ENCODE measurements at regions not wholly inside any gene's neighbourhood (a gene's known extent, or its start where the extent isn't known, plus 50 kb on each side); places are given as distances from the start of the nearest gene placed in this dataset.

DNA sequence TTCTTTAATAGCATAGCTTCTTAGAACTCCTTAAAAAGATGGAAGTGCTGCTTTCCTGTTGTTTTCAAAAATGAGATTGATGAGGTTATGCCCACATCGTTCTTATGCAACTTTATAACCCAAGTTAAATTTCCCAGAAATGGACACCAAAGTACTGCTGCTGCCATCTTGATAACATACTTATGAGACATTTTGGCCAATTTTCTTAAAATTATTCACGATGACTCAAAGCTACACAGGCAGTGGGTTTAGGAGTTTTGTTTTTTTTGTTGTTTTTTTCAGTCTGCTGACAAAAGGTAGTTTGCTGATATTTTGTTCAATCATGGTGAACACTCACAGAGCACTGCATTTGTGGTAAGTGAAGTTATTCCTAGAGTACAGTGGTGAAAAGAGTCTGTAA, 54.9 kb upstream of the RFC3 start:
- DNase-seq, result no peak

DNA sequence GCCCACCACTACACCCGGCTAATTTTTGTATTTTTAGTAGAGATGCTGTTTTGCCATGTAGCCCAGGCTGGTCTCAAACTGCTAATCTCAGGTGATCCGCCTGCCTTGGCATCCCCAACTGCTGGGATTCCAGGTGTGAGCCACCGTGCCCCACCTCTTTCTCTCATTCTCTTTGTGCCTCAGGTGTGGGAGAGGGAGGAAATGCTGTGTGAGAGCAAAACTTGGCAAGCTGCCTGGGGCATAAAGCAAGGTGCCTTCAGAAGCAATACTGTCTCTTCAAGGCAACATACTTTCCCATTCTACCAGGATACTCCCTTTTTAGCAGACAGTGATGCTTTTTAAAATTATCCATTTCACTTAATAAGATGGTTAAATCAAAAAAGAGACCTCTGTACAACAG, 53.2 kb upstream of the RFC3 start:
- no peak for DNase-seq

DNA sequence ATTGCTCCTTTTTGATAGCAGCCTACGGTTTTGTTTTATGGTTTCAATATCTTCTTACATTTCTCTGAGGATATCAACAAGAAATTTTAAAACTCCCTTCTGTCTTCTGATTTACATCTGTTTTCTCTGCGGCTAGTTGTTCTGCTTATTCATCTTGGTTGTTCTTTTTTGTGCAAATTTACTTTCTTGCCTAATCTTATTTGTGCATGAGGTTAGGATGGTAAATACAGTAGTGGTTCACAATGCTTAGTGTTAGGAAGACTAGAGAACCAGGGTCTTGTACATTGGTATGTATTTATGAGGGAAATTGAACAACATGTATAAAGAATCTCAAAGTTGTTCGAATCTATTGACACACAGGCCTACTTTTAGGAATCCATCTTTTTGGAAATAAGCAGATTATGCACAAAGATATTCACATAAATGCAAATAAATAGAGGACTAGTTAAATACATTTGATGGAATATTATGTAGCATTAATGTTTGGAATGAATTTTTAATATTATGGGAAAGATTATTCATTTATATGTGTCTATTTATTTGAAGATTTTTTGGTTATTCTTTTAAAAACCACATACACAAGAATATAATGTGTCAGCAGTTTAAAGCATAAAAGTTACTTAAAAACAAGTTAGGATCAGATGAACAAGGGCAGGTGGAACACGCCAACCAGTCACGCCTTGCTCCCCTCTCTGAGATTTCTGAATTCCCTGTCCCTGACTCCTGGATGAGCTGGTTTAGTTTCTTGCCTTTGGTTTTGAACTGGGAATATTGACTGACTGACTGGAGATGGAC, 51.4 kb upstream of the RFC3 start:
- no peak for DNase-seq

DNA sequence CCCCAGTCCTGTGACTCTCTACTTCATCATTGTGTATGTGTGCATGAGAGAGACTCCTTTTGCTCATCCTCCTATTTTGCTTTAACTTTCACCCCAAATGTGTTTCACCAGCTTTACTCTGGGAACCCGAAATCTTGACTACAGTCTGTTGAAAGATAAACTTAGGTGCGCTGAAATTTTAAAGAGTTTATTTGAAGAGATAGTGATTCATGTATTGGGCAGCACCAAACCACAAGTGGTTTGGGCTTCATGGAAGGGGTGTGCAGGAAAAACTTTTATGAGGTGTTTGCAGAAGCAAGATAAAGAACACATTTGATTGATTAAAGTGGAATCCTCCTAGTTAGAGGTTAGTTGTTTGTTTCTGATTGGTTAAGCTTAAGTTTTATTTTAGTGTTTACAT, 50.8 kb upstream of the RFC3 start:
- DNase-seq, result no peak

Data from NCI-H748 treated with DMSO at 0.1 percent for 48 hours (cell line).